ELR (cell line): ENCODE measurements at regions not wholly inside any gene's neighbourhood (a gene's known extent, or its start where the extent isn't known, plus 50 kb on each side); places are given as distances from the start of the nearest gene placed in this dataset.

Source experiments
- DNase-seq: peaks from one replicate; pipeline ENCODE4 v3.0.0-alpha.2; 2015; ENCODE audit warnings: low read depth

DNA sequence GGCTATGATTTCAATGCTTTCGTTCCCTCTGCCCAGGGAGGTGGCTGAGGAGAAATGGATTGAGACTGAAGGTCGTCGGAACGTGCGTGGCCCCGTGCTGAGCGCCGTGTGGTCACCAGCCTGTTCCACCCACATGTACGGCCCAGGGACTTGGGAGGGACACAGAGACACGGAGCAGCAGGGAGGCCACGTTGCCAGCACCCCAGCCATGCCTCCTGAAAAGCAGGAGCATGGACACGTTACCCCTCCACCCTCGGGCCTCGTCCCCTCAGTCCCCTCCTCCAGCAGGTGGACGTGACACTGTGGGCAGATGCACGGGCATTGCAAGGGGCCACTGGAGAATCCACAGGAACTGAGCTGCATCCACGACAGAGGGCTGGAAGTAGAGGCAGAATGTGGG, 133.1 kb upstream of the CST7 start:
- no peak for DNase-seq

DNA sequence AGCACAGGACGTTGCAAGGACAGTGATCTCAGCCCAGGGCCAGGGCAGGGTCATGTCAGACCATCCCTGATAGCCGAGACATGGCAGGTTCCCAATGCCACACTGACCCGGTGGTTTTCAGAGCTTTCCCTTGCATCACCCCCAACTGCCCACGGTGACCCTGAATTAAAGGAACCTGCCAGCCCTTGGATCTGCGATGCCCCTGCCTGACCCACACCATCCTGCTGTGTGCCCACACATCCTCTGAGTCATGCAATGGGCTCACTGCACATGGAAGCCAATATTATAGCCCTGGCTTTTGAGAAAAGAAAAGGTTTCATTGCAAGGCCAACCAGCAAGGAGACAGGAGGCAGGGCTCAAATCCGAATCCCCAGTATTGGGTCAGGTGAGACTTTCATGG, 132.6 kb upstream of the CST7 start:
- no peak for DNase-seq

DNA sequence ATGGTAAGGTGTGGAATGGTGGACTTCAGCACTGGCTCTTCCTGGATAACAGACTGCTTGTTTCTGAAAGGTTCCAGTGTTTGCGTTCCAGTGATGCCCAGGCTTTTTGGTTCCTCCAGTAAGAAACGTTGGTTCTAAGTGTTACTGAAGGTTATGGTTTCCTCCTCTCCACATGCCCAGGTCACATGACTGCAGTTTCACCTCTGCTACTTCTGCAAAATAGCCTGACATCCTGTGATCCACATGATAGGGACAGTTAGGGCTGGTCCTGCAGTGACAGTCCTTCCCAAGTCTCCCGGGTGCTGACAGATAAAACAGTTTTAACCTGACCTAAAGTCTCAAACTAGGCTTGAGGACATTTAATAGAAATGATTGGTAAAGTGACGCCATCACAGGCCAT, 132.2 kb upstream of the CST7 start:
- DNase-seq = no peak

DNA sequence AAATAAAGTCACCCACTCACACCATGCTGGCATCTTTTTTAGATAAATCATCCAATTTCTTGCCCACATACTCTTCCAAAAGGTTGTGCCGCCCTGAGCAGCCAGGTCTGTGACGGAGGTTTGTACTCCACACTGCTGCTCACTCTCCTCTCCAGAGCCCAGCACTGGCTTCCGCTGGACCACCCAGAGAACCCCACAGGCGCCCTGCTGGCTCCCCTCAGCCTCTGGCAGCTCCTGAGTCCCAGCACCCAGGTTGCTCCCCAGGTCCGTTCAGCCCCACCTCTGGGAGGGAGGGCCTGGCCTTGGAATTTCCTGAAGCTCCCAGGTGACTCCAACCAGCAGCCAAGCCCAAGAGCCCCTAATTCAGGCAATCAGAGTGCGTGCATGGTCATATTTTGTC, 131.7 kb upstream of the CST7 start:
- no peak for DNase-seq

DNA sequence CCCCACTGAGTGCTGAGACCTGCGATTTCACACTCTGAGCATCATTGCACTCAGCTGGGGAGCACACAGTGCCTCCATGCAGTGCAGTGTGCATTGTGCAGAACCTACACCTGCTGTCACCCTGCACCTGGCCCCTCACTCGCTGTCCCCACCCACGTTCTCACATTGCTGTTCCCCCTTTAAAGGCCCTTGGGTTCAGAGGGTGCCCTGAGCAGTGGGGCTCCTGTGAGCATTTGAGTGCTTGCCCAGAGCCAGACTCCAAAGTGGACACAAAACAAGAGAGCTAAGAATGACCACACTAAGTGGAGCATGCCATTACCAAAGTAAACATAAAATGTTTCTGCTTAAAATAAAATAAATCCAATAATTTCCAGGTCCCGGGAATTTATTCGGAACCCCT, 131.0 kb upstream of the CST7 start:
- DNase-seq = no peak

DNA sequence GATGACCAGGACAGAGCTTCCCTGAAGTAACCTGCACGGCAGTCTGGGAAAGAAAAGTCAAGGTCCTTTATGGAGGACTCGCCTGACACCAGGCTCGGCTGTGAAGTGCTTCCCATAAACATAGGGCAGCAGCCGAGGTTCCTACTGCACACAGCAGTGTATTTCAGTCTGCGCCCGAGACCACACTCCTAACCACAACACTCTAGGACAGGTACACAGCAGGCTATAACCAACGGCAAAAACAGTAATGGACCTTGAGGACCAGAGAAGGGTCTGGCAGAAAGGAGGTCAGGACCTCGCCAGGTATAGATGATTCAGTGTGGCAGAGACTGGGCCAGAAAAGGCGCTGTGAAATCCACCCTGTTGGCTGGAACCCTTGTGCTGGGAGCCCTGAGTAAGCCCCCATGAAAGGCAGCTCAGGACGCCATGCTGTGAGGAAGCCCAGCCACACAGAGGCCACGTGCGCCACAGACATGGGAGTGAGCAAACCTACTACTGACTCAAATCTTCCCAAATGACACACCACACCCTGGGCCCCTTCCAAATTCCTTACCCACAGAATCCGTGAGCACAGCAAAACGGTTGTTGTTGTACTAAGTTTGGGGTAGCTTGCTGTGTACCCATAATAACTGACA, 129.6 kb upstream of the CST7 start:
- no peak for DNase-seq

DNA sequence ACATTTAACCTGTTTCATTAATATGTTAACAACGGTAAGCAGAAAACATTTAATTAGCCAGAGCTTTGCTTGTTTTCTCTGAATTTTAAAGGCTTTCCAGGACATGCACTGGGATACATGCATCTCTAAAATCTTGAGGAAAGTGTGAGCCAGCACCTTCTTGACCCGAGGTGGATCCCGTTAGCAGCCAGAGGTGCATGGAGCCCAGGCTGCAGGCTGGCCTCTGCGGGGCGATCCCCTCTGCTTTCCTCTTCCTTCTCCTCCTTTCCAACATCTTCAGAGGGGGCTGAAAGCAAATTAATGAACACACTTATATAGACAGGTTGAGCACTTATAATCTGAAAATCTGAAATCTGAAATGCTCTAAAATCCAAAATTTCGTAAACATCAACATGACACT, 128.7 kb upstream of the CST7 start:
- no peak for DNase-seq

DNA sequence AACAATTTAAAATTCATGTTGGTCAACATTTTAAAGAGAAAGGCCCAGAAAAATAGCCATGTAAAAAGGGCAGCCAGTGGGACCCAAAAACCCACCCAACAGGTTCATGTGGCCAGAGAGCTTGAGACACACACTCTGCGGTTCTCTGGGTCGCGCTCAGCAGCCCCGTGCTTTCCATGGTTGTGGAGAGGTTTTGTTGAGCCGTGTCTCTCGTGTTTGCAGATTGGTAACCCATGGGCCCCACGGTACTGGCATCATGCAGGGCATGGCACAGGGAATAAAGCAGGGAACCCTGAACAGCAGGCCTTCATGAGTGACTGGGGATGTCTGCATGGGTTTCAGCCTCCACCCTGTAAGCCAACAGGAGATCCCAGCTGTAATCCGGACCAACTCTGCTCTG, 127.7 kb upstream of the CST7 start:
- no peak for DNase-seq

DNA sequence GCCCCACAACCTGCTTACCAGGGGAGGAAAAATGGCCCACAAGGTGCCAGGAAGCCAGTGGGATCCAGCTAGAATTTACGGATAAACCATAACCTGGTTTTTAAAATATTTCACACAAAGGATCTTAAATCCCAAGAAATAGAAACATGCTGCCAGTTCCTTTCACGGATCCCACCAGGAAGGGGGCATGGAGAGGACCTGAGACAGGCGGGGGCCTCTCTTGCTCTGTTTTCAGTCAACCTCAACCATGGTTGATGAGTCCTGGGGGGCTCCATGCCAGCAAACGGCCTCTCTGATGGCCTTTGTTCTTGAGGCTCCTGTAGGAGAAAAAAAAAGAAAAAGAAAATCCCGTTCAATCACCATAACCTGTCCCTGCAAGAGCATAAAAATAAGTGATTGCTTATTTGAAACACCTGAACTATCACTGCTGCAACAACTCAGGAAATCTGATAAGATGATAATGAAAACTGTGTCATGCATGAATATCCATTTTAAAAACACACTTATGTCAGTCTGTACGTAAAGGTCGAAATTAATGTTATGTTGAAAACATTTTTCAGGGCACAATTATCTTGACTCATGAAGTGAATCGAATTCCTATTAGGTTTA, 125.8 kb upstream of the CST7 start:
- DNase-seq = no peak

DNA sequence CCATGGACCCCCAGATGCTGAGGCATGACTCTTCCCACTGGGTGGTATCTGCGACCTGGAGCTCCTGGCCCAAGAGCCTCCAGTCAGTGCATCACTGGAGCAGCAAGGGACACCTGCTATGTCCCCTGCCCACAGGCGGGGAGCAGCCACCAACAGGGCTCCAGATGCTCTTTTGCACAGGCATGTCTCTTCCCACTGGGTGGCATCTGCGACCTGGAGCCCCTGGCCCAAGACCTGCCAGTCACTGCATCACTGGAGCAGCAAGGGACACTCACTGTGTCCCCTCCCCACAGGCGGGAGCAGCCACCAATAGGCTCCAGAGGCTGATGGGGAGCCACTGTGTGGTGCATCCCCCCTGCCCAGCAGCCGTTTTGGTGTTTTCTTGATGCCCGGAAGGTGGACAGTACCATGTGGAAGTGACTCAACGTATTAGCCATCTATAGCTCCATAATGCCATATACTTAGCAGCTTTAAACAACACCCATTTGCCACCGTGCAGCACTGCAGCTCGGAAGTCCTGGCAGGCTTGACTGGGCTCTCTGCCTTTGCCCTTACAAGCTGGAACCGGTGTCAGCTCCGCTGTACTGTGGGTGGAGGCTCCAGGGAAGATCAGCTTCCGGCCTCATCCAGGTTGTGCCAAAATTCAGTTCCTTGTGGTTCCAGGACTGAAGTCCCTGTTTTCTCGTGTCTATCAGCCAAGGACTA, 124.9 kb upstream of the CST7 start:
- DNase-seq = no peak

DNA sequence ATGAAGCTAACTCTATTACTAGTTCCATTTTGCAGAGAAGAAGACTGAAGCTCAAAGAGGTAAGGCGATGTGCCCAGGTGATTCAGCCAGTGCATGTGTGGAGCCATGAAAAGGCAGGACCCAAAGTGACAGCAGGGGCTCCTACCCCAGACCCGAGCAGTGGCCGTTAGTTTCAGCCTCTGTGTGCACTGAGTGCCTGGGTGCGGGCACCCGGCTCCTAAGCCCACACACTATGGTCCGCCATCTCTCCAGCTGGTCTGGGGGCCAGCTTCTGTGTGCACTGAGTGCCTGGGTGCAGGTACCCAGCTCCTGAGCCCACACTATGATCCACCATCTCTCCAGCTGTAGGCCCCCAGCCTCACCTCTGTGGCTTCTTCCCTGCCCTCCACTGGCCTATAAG, 123.5 kb upstream of the CST7 start:
- no peak for DNase-seq

DNA sequence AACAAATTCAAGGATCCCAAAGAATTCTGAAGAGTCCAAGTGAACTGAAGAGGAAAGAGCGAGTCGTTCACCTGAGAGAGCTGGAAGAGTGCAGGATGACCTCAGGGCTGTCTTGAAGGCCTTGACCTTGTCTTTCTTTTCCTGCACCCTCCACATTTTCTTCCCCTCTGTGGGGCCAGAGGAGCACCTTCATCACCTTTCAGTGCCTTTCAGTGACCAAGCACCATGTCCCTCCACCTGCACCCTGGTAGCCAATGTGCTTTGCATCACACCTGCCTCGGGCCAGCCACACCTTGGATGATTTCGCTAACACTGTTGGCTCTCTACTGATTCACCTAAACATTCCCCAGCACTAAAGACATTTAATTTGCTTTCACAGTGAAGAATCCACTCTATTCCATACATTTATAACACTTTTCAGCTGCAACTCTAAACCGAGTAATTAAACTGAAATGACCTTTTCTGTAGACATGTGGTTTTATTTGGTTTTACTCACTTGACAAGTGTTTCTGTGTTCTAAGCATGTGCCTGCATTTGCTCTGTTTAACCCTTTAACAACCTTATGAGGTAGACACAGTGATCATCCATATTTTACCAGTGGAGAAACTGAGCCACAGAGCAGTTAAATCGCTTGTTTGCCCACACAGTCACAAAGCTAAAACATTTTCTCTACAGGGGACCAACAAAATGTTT, 121.3 kb upstream of the CST7 start:
- no peak for DNase-seq

DNA sequence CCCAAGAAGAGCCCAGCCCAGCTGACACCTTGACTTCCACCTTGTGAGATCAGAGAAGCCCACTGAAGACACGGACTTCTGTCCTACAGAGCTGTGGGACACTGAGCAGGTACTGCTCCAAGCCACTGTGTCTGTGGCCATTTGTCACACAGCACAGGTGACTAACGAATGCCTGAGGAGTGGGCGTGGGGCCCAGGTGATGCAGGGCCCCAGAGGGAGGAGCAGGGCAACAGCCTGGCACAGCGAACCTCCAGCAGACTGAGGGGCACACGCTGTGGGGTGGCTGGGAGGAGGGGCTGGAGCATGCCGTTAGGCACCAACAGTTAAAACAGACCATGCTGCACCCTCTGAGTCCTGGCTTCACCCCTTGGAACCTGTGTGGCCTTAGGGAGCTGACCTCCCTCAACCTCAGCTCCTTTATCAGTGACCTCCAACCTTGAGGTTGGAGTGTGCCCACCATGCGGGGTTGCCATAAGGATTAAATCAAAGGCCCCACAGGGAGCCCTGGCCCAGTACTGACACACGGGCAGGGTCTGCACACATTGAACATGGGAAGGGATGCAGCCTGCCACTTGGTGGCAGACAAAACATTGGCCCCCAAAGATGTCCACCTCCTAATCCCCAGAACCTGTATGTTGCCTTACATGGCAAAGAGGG, 119.9 kb upstream of the CST7 start:
- no peak for DNase-seq

DNA sequence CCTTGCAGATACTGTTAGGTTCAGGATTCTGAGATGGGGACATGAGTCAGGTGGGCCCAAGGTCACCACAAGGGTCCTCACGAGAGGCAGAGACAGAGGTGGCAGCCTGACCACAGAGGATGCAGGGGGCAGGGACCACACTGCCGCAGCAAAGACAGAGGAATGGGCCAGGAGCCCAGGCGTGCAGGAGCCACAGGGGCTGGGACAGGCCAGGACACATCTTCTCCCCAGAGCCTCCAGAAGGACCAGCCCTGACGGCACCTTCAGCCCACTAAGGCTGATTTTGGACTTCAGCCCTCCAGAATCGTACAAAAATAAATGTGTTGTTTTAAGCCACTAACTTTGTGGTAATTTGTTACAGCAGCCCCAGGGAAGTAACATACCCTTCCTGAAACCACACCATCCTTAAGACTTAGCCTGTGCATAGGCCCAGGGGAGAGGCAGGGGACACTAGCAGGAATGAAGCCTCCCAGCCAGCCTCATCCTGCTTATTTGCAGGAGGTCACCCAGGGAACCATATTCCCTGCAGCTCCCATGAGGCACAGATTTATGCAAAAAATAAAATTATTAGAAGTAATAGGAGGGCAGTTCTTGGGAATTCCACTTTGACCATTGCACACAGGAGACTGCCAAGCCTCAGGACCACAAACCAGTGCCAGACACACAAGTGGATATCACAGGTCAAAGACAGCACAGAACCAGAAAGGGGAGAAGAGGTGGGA, 119.3 kb upstream of the CST7 start:
- no peak for DNase-seq

DNA sequence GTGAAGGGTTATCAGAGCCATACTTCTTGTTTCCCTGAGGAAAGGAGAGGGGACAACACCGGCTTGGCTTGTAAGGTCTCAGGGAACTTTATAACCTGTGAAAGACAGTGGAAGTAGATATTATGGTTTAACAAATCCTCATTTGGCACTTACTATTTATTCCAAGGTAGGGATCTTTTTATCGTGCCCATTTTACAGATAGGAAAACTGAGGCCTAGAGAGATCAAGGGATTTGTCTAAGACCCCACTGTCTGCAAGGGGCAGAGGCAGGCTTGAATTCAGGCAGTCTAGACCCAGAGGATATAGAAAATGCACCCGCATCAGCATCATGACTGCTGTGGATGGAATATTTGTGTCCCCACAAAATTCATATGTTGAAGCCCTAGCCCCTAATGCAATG, 118.4 kb upstream of the CST7 start:
- DNase-seq = no peak

DNA sequence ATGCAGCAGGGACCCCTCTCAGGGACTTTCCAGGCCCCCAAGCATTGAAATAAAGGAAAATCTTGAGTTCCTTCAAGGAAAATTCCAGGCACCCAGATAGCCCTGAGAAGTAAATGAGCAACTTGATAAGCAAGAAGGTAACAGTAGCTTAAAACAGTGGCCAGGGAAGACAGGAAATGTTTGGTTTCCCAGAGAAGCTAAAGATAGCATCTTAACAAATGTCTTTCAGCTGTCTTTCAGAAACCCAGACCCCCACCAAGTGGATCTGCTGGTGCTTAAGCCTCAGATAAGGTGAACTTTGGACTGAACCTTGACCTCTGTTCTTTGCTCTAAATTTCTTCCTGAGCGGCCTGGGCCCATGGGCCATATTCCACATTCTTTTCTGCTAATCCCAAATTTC, 117.8 kb upstream of the CST7 start:
- DNase-seq = no peak

DNA sequence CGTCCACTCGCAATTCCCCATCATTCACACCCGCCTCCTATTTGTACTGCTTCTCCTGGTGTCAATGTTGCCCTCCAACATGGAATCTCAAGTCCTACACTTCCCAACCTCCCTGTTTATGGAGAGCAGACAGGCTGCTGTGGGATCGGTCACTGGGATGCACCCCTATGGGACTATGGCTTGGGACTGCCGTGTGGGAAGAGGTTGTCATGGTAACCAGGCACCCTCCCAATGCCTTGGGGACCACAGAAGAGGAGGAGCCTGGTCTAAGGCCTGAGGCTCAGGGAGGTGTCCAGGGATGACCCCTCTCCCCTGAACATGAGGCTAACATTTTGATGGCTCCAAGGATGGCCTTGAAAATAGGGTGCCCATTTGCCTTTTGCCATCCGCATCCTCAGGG, 116.6 kb upstream of the CST7 start:
- DNase-seq = no peak

DNA sequence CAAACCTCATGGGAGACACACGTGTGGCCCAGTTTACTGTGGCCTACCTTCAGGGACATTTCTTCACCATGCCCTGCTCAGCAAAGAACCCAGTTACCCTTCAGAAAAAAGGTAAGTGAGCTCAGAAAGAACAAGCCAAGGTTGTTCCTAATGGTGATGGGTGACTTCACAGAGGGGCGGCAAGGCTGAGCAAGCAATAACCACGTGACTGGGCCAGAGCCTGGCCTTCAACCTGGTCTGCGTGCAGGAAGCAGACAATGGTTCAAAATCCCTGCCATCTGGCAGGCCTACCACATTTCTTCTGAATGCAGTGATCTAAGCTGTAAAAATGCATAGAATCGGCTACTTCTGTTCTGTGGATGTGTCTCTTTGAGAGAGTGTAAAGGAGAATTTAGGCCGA, 115.5 kb upstream of the CST7 start:
- DNase-seq = no peak

DNA sequence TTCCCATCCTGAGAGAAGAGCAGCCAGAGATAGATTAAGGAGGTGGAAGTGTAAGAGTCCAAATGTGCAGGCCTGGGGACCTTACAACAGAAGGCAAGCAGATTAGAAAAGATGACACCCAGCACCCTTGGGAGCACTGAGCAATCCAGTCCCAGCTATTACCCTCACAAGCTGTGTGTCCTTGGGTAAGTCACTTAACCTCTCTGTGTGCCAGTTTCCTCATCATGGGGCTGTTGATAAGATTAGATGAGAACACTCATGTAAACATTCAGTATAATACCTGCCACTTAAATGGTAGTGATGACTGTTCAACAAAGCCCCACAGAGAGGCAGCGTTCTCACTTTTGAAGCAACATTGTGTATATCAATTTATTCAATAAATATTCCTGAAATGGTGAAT, 114.8 kb upstream of the CST7 start:
- no peak for DNase-seq

DNA sequence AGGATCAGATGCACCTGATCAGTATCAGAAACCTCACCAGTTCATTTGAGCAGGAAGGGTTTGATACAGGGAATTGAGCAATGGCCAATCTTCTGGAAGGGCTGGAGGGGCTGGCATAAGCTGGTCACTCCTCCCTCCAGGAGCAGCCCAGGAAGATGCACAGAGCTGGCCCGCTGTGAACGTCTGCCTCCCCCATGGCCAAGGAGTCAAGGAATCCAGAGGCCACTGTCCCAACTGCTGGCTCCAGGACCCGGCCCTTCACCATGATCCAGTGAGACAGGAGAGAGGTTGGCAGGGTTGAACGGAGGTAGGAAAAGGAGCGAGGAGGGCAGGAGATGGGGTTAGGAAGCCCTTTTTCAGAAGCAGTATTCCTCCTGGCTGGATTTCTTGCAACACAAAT, 113.9 kb upstream of the CST7 start:
- no peak for DNase-seq

DNA sequence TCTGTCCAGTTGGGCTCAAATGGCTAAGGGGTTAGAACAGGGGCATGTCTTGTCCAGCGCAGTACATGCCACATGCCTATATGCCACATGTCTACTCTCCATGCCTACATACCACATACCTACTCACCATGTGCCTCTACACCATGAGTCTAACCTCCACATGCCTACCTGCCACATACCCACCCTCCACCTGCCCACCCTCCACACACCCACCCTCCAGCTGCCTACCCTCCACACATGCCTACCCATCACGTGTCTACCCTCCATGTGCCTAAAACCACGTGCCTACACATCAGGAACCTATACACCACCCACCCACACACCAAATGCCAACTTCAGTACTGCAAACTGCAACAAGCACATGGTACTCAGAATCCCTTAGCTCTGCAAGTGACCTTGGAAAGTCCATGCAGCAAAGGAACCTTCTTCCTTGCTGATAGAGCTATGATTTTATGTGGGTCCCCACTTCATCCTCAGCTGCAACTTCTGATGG, 113.0 kb upstream of the CST7 start:
- no peak for DNase-seq
